ENCODE measurements at regions not wholly inside any gene's neighbourhood (a gene's known extent, or its start where the extent isn't known, plus 50 kb on each side); places are given as distances from the start of the nearest gene placed in this dataset.

- TF ChIP-seq, protein P1, sequence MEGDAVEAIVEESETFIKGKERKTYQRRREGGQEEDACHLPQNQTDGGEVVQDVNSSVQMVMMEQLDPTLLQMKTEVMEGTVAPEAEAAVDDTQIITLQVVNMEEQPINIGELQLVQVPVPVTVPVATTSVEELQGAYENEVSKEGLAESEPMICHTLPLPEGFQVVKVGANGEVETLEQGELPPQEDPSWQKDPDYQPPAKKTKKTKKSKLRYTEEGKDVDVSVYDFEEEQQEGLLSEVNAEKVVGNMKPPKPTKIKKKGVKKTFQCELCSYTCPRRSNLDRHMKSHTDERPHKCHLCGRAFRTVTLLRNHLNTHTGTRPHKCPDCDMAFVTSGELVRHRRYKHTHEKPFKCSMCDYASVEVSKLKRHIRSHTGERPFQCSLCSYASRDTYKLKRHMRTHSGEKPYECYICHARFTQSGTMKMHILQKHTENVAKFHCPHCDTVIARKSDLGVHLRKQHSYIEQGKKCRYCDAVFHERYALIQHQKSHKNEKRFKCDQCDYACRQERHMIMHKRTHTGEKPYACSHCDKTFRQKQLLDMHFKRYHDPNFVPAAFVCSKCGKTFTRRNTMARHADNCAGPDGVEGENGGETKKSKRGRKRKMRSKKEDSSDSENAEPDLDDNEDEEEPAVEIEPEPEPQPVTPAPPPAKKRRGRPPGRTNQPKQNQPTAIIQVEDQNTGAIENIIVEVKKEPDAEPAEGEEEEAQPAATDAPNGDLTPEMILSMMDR (IDR thresholded peaks at IDR 0.05): no peak
- TF ChIP-seq EZH2phosphoT487 (IDR thresholded peaks at IDR 0.05): no peak
Observed at GRCh38 chr4:81806485-81806884, 334.8 kb upstream of the RASGEF1B start.

Data from neural progenitor cell (in vitro differentiated cells).